Inflammatory macrophage treated with lipopolysaccharide for 1 hour (primary cell): ENCODE measurements at regions not wholly inside any gene's neighbourhood (a gene's known extent, or its start where the extent isn't known, plus 50 kb on each side); places are given as distances from the start of the nearest gene placed in this dataset.

Source experiments
- DNase-seq, 2 donors: peaks; one replicate each; pipeline ENCODE4 v3.0.0-alpha.2; 2020 to 2022

DNA sequence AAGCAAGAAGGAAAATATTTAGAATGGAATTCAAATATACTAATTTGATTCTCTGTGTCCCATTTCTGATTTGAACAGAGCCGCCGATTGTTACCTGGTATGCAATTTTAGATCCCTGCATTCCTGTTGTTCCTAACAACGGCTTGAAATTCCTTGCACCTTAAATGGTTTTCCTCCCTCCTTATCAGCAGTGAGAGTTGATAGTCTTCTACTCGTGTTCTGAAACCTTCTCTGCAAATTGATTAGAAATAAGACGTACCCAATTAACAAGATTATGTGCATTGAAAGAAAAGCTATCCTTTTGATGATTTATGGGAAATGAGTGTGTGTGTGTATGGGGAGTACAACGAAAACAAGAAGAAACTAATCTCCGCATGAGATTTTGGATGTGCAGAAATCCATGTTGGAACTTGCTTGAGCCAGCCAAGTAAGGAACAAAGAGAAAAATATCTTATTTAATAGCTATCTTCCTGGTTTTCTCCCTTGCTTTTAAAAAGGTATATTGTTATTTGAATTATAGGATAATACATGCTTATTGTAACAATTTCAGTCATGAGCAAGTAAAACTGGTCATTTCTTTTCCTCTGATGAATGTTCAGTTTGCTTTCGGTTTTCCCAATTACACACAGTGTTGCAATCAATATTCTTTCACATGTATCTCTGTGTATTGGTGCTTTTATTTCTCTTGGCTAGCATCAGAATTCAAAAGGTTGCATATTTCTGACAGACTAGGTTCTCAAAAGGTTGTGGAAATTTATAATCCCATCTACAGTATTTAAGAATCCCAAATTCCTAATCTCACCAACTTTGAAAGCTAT, 211.1 kb upstream of the ACTBL2 start:
- no peak for DNase-seq

DNA sequence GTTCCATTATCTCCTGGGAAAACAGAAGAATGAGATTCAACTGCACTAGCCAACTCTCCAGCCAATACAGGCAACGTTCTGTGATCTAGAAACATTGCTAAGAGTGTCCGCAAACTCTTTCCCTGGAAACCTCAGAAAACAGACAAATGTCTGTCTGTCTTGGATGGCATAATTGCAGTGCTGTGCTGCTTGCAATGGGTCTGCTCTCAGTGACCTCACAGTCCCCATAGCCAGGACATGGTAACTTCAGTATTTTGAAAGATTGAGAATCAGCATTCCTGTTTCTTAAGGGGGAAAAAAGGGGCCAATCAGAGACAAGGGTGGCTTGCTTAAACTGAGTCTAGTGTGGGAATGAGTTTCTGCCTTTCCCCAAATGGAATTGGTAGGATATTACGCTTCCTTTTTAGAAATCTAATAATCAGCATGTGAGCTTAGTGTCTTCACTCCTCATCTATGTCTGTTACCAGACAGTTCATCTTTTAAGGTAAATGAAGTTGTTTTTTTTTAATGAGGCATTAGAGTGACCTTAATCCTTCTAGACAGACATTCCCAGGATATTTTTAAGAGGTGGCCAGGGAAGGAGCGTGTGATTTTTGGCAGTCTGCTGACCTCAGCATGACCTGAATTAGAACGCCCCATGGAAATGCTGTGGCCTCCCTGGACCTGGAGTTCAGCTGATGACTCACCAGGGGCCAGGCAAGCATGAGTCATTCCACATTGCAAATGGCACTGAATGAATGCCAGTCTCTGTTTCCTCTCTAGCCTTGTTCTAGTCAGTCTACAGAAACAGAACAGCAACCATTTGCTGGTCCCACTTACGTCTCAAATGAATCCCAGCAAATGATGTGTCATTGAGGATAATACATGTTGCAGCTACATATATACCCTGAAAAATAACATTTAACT, 210.2 kb upstream of the ACTBL2 start:
- peak; percentile 46 to 51 for DNase-seq

DNA sequence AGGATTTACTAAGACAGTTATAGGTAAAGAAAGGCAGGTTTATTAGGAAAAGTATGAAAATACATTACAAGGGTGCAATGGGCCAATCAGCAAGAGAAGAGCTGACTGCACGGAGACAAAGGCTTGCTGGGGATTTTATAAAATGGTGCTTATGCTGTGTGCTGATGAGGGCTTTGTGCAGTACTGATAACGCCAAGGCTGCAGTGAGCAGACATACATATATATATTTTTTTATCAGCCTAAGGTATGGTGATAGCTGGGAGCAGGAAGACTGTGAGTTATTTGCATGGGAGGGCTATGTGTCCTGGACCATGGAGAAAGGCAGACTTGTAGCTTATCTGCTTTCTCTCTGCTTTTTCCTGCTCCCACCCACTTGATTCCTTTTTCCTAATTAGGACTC, 208.1 kb upstream of the ACTBL2 start:
- DNase-seq: no peak

- DNase-seq: no peak
Measured at GRCh38 chr5:57687596-57687995, 205.0 kb upstream of the ACTBL2 start.

DNA sequence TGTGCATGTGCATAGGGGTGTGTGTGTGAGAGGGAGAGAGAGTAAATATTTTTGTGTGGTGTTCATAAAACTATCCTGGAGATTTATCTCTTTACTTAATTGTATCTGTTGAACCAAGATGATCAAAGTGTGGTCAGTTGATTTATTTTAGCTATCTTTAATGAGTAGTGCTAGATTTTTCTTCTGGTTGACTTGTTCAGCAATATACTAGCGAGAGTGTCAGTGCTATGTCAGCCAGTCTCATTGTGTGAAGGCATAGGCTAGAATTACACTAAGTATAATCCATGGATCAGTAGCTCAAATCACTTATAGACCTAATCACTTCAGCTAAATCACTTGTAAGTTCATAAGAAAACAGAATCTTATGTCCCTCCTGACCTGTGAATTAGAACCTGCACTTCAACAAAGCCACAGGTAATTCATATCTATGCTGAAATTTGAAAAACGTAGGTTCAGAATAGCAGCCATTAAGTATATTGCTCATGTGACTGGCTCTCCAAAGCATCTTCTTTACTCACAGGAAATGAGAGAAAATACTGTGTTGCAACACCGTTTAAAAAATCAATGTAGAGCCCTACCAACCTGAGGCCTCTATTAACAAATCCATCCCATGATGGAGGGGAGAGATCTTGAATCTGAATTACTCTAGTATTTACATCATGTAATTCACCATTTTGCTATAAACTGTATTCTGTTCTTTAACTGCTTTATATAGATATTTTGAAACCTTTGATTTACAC, 203.1 kb upstream of the ACTBL2 start:
- DNase-seq: no peak

DNA sequence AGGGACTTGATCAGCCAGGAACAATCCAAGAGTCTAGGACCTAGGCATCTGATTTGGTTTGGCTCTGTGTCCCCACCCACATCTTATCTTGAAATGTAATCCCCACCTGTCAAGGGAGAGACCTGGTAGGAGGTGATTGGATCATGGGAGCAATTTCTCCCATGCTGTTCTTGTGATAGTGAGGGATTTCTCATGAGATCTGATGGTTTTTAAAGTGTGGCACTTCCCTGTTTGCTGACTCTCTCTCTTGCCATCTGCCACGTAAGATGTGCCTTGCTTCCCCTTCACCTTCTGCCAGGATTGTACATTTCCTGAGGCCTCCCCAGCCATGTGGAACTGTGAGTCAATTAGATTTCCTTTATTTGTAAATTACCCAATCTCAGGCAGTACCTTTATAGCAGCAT, 201.7 kb upstream of the ACTBL2 start:
- no peak for DNase-seq

GRCh38 chr5:57683036-57683630, 200.5 kb upstream of the ACTBL2 start:
- DNase-seq: no peak

DNA sequence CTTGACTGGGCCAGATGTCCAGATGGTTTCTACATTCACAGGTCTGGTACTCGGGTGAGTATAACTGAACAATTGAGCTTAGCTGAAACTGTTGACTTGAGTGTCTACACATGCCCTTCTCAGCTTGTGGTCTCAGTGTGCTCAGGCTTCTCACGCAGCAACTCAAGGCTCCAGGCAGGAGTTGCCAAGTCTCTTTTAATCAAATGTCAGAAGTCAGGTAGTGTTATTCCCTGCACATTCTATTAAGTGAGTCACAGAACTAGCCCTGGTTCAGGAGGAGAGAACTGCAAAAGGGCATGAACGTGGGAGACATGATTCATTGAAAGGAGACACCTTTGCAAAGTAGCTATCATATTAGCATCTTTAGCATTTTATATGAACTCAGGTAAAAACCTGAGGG, 199.3 kb upstream of the ACTBL2 start:
- DNase-seq: no peak

- DNase-seq: no peak
Measured at GRCh38 chr5:57680686-57681085, 198.1 kb upstream of the ACTBL2 start.

GRCh38 chr5:57677235-57677634, 194.6 kb upstream of the ACTBL2 start:
- DNase-seq: no peak

DNA sequence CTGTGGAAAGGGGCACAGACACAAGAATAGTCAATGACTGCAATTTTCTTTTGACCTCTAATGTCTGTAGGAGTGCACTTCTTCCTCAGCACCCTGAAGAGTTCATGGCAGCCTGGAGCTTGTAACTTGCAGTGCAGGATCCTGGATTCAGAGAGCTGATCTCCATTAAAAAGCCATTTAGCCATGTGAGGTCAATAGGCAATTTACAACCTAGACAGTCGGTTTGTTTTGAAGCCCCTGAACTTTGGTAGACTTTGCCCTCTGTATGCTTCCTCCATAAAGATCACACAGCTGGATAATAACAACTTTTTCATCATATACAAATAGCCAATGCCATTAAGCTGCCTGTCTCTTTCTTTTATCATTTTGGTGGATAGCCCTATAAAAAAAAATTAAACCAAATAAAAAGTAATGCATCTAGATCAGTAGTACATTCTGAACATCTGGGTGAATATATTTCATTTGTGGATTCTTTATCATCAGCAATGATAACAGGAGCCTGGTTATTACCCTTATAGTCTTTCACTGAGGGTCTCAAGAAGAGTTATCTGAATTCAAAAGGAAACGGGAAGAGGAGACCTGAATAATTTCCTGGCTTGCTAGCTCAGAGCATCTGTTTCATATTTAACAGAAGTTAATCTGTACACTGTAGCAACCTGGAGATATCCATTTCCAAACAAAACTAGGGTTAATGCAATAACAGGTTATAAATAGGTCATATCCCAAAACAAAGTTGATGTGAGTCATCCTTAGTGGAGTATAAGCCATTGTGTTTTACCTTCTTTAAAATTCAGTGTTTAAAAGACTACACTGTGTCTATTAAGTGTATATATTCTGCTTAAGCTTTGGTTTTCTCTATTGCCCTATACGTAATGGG, 193.8 kb upstream of the ACTBL2 start:
- no peak for DNase-seq

DNA sequence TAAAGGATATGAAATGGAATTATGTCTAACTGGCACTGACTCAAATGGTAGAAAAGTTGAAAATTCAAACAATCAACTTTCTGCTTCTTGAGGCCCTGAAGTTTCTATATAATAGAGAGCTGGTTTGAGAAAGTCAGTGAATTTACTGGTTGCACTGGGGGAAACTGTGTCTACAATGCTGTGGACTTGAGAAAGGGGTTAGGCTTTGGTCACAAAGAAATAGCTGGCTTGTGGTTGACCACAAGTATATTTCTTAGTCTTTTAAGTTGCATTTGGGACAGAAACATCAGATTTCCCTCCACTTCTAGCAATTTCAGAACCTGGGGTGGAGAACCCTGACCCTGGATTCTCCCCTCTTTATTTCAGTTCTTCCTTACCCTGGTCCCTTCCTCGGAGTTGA, 192.6 kb upstream of the ACTBL2 start:
- DNase-seq: no peak

- DNase-seq: no peak
Measured at GRCh38 chr5:57671371-57671770, 188.8 kb upstream of the ACTBL2 start.

- DNase-seq: no peak
Measured at GRCh38 chr5:57666582-57666981, 184.0 kb upstream of the ACTBL2 start.

- no peak for DNase-seq
Measured at GRCh38 chr5:57665146-57665936, 182.7 kb upstream of the ACTBL2 start.

GRCh38 chr5:57664700-57665099, 182.1 kb upstream of the ACTBL2 start:
- DNase-seq: no peak

GRCh38 chr5:57663466-57663865, 180.9 kb upstream of the ACTBL2 start:
- DNase-seq: no peak

DNA sequence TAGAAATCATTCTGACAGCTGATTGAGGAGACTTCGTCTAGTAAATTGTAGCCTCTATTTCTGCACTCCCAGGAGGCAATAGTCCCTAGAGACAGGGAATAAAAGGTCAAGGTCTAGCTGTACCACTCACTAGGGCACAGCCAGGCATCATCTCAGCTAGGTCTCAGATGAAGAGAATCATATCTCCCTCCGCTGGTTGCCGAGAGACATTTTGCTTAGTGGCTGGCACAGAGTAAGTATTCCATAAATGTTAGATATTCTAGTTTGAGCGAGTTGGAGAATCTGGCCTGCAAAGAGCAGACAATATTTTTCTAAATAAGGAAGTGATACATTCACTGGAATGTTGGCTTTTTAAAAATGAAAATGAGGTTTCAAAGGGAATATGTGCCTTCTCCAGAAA, 180.4 kb upstream of the ACTBL2 start:
- DNase-seq: no peak

DNA sequence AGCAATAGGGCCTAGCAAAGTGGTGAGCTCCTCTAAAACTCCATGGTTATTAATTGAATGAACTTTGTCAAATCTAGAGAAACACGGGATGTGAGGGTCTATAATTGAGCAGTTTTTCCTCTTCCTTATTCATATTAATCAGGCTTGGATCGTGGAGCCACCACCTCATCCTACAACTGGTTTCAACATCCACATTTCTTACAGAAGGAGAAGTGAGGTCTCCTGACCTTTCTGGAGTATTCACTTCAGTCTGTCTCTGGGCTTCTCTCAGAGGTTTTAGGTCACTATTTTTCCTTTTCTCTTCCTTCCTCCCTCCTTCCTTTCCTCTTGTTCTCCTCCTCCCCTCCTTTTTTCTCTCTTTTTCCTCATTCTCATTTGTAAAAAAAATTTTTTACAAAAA, 177.3 kb upstream of the ACTBL2 start:
- peak; percentile 2 to 5 for DNase-seq

DNA sequence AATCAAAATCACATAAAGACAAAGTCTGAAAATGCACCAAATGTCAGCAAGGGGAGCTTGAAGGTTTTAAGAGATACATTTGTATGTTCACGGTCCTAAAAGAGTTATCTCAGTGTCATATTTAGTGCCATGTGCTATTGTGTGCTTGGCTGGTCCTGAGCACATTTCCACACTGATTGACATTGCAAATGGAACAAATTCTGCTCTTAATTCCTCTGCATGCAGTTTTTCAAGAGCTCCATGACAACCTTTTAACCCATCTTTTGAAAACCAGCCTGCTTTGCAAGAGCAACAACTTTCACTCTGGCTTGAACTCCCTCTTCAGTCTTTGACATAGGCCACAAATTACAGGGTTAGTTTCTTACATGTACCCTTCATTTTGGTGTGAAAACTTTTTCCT, 175.4 kb upstream of the ACTBL2 start:
- DNase-seq: no peak

DNA sequence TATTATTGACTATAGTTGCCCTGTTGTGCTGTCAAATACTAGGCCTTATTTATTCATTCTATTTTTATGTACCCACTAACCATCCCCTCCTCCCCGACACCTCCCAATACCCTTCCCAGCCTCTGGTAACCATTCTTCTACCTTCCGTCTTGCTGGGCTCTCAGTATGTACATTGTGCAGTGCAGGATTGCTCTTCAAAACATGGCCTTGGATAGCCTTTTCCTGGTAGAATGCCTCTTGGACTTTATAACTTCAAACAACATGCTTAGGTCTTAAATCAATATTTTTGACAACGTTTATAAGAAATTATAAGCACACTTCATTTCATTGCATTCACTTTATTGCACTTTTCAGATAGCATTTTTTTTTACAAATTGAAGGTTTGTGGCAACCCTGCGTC, 172.6 kb upstream of the ACTBL2 start:
- DNase-seq: no peak
